ENCODE measurements at regions not wholly inside any gene's neighbourhood (a gene's known extent, or its start where the extent isn't known, plus 50 kb on each side); places are given as distances from the start of the nearest gene placed in this dataset.

DNA sequence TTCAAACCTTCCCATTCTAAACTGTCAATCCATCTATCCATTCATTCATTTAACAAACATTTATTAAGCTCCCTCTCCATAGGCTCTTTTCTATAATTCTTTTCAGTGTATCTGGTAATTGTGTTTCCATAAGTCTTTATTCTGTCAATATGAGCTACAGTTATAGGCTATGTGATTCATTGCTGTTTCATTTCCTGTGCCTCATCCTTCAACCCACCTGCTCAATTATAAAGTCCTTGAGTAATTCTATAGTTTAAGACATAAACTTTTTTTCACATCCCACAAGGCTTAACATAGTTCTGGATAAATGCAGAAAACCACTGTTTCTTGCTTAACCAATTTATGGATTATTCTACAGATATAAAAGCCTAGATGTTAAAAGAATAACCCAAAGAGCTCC lies 84.2 kb upstream of the PIK3C3 start:
- no peak for TF ChIP-seq YY1 (IDR thresholded peaks at IDR 0.05; ENCODE audit: low read depth, low read length)
- TF ChIP-seq, protein P1, sequence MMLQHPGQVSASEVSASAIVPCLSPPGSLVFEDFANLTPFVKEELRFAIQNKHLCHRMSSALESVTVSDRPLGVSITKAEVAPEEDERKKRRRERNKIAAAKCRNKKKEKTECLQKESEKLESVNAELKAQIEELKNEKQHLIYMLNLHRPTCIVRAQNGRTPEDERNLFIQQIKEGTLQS (IDR thresholded peaks at IDR 0.05; ENCODE audit: insufficient read depth, low read depth, low read length), result no peak

Measured in H1 (cell line).